ENCODE measurements at regions not wholly inside any gene's neighbourhood (a gene's known extent, or its start where the extent isn't known, plus 50 kb on each side); places are given as distances from the start of the nearest gene placed in this dataset.

- H3K9ac ChIP-seq (ENCODE audit: insufficient read depth in 1 of 2, low read depth in 2 of 2, low read length in 2 of 2), result no peak overlapping the region
- ChIA-PET CTCF (ENCODE audit: low intra/inter-chr PET ratio) (no interaction called here), POLR2A (no interaction called here)
- ATAC-seq, result no peak
- H3K27me3 ChIP-seq (ENCODE audit: control insufficient read depth in 2 of 2, insufficient read depth in 2 of 2, low read length in 2 of 2), result no peaks in the 10 kb centered on the region
- no peak for DNase-seq (ENCODE audit: extremely low read depth in 1 of 4, low spot score in 3 of 4)
- H2AFZ ChIP-seq (ENCODE audit: low read depth, low read length), result no peak overlapping the region
- no peaks in the 10 kb centered on the region for H4K20me1 ChIP-seq (replicated peaks; ENCODE audit: control insufficient read depth, insufficient read depth, low read length)
- no peak for TF ChIP-seq ZNF696 (CRISPR knock-in tag; conservative IDR thresholded peaks at IDR 0.05)
- TF ChIP-seq RREB1 (CRISPR knock-in tag; IDR thresholded peaks at IDR 0.05), result no peak
- TF ChIP-seq JUND (IDR thresholded peaks at IDR 0.05; ENCODE audit: borderline replicate concordance, low read depth, low read length), result no peak
- no peak for TF ChIP-seq JUND (tag; IDR thresholded peaks at IDR 0.05; ENCODE audit: borderline replicate concordance, low read depth, low read length)
- TF ChIP-seq MTA2 (IDR thresholded peaks at IDR 0.05; ENCODE audit: low read depth), result no peak
- TF ChIP-seq, protein P1, sequence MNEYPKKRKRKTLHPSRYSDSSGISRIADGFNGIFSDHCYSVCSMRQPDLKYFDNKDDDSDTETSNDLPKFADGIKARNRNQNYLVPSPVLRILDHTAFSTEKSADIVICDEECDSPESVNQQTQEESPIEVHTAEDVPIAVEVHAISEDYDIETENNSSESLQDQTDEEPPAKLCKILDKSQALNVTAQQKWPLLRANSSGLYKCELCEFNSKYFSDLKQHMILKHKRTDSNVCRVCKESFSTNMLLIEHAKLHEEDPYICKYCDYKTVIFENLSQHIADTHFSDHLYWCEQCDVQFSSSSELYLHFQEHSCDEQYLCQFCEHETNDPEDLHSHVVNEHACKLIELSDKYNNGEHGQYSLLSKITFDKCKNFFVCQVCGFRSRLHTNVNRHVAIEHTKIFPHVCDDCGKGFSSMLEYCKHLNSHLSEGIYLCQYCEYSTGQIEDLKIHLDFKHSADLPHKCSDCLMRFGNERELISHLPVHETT (CRISPR knock-in tag; conservative IDR thresholded peaks at IDR 0.05 in 1 of 2, IDR thresholded peaks at IDR 0.05 in 1 of 2), result no peak
- TF ChIP-seq EHMT2 (IDR thresholded peaks at IDR 0.05), result no peak
- no peak for TF ChIP-seq MYC (IDR thresholded peaks at IDR 0.05; ENCODE audit: low read depth, low read length)
- TF ChIP-seq MYC (CRISPR knock-in tag; IDR thresholded peaks at IDR 0.05; ENCODE audit: borderline replicate concordance, low read depth), result no peak
- no peak for TF ChIP-seq SMAD4 (CRISPR knock-in tag; conservative IDR thresholded peaks at IDR 0.05)
- no peak for TF ChIP-seq GTF2E2 (tag; IDR thresholded peaks at IDR 0.05)
- H3K4me1 ChIP-seq (replicated peaks in 1 of 2; ENCODE audit: control insufficient read depth in 2 of 2, insufficient read depth in 2 of 2, low read length in 2 of 2), result no peaks in the 10 kb centered on the region
- H3K9me3 ChIP-seq (replicated peaks; ENCODE audit: control insufficient read depth, insufficient read depth, low read depth, low read length), result no peaks in the 10 kb centered on the region
- H3K4me3 ChIP-seq, result no peak overlapping the region
- 0% methylated on average over 13 of the region's 18 CpGs for WGBS (ENCODE audit: insufficient coverage, low coverage, missing lambda C conversion rate)
- in situ Hi-C loops (cut with MboI), result no loop called here
- FAIRE-seq, result no peak
- H3K27ac ChIP-seq (ENCODE audit: extremely low read depth, low read depth, low read length), result no peak overlapping the region
- H3K79me2 ChIP-seq (ENCODE audit: control insufficient read depth, insufficient read depth, low read length), result no peaks in the 10 kb centered on the region
- H3K9me1 ChIP-seq (ENCODE audit: control insufficient read depth, insufficient read depth, low read length), result no peaks in the 10 kb centered on the region
- no TSS peak for BruUV-seq (replicated peaks)
- H3K36me3 ChIP-seq (ENCODE audit: control insufficient read depth, insufficient read depth, low read length), result no peaks in the 10 kb centered on the region
- no peak overlapping the region for H3K4me2 ChIP-seq (ENCODE audit: insufficient read depth, low read length)
- intact Hi-C loops (cut with micrococcal nuclease), result no loop called here
Measured at GRCh38 chr12:37666069-37666781, 650.3 kb upstream of the ALG10B start.

Measured in K562 (cell line).